Stomach (tissue), 8 donors: ENCODE measurements at regions not wholly inside any gene's neighbourhood (a gene's known extent, or its start where the extent isn't known, plus 50 kb on each side); places are given as distances from the start of the nearest gene placed in this dataset.

ENCODE experiments used
- DNase-seq, 2 donors: peaks; one replicate each; pipeline versions ENCODE4 v3.0.0 to v3.0.0-alpha.2; 2013 to 2019
- H3K27ac ChIP-seq, 5 donors: fragments of 200-600 bp in 4 of 5; sonication (generic) in 4 of 5; one replicate each; pipeline ENCODE4 v1.5.1; 2013 to 2019; ENCODE audit warnings: mild to moderate bottlenecking in 1 of 5, moderate library complexity in 1 of 5
- H3K27me3 ChIP-seq, 3 donors: fragments of 200-600 bp; sonication (generic); one replicate each; pipeline ENCODE4 v1.5.1; 2017 to 2019; ENCODE audit warnings: mixed run types in 1 of 3
- H3K36me3 ChIP-seq, 4 donors: fragments of 200-600 bp; sonication (generic); 1 replicate in 3 of 4; 2 replicates in 1 of 4; pipeline ENCODE4 v1.5.1; 2016 to 2019
- H3K4me1 ChIP-seq, 4 donors: fragments of 200-600 bp; sonication (generic); one replicate each; pipeline ENCODE4 v1.5.1; 2016 to 2019
- H3K4me3 ChIP-seq, 4 donors: fragments of 200-600 bp; sonication (generic) in 3 of 4; one replicate each; pipeline ENCODE4 v1.5.1; 2016 to 2019; ENCODE audit warnings: mild to moderate bottlenecking in 1 of 4
- H3K9me3 ChIP-seq, 4 donors: fragments of 200-600 bp; sonication (generic); one replicate each; pipeline ENCODE4 v1.5.1; 2016 to 2019
- CTCF ChIP-seq, 7 experiments: fragments of 450-650 bp in 4 of 7; fragments of 200-600 bp in 3 of 7; sonication (generic) in 3 of 7; IDR thresholded peaks; one replicate each; pipeline ENCODE4 v1.5.1; 2016 to 2019; ENCODE audit warnings: antibody characterized with exemption in 7 of 7, control low read depth in 2 of 7, mild to moderate bottlenecking in 1 of 7
- EP300 ChIP-seq: sonication (generic); formaldehyde crosslinking; IDR thresholded peaks from one replicate; pipeline ENCODE4 v1.6.1; 2017; ENCODE audit warnings: antibody characterized with exemption
- POLR2A ChIP-seq, 4 donors: fragments of 450-650 bp; IDR thresholded peaks; one replicate each; pipeline ENCODE4 v1.6.1; 2016; ENCODE audit warnings: antibody characterized with exemption in 4 of 4, control low read depth in 2 of 4, mild to moderate bottlenecking in 1 of 4, moderate library complexity in 1 of 4
- POLR2AphosphoS5 ChIP-seq, 3 donors: sonication (generic); formaldehyde crosslinking; IDR thresholded peaks; one replicate each; pipeline ENCODE4 v1.6.1; 2016; ENCODE audit warnings: antibody characterized with exemption in 3 of 3
- WGBS, 5 donors: extraction: QIAGEN DNeasy Blood & Tissue Kit in 3 of 5; methylation state at CpG; one replicate each; pipeline versions ENCODE4 v1.1.5 to v1.1.7; 2013 to 2018; 5-methylcytosine and 5-hydroxymethylcytosine counted together
- intact Hi-C: fragments of 100-400 bp; cut with DNase I; formaldehyde crosslinking; loops from one replicate; pipeline ENCODE4 v1.15.1; 2023; ENCODE audit warnings: low total_unique reads
- donor health status: healthy with polysubstance abuse.
- donor health status: Bipolar disorder and iron deficiency.
- donor health status: healthy.

GRCh38 chr10:15444105-15445005 lies 73.3 kb upstream of the FAM171A1 start:
- H3K4me3 ChIP-seq: no peak overlapping the region
- intact Hi-C loops: no loop called here
- no peak for DNase-seq
- no peaks in the 10 kb centered on the region for H3K9me3 ChIP-seq
- TF ChIP-seq EP300: no peak
- TF ChIP-seq POLR2A (IDR thresholded peaks at IDR 0.05): no peak
- no peak for TF ChIP-seq CTCF (IDR thresholded peaks at IDR 0.05)
- TF ChIP-seq POLR2AphosphoS5 (IDR thresholded peaks at IDR 0.05): no peak
- H3K36me3 ChIP-seq: no peaks in the 10 kb centered on the region
- no peak overlapping the region for H3K27ac ChIP-seq
- H3K4me1 ChIP-seq: peaks cover 0 to 9% (median 4%) of the 10 kb centered on the region in 4 donors
- WGBS, 5 donors: 55 to 63% (median 58%) methylated on average over 8 of the region's 8 CpGs
- H3K27me3 ChIP-seq: peaks cover 0 to 7% (median 0%) of the 10 kb centered on the region in 3 donors

GRCh38 chr10:15442056-15442455 lies 71.0 kb upstream of the FAM171A1 start:
- intact Hi-C loops: no loop called here
- H3K36me3 ChIP-seq: no peaks in the 10 kb centered on the region
- DNase-seq: no peak
- TF ChIP-seq EP300 (no peak), CTCF (IDR thresholded peaks at IDR 0.05) (no peak), POLR2AphosphoS5 (IDR thresholded peaks at IDR 0.05) (no peak), POLR2A (IDR thresholded peaks at IDR 0.05) (no peak)
- no peaks in the 10 kb centered on the region for H3K9me3 ChIP-seq
- WGBS, 5 donors: 81 to 88% (median 84%) methylated on average over 14 of the region's 14 CpGs
- H3K27me3 ChIP-seq: peaks cover 0 to 4% (median 0%) of the 10 kb centered on the region in 3 donors
- H3K4me1 ChIP-seq: peaks cover 0 to 15% (median 6%) of the 10 kb centered on the region in 4 donors
- no peak overlapping the region for H3K4me3 ChIP-seq
- no peak overlapping the region for H3K27ac ChIP-seq

GRCh38 chr10:15440204-15440711 lies 69.2 kb upstream of the FAM171A1 start:
- Histone ChIP-seq H3K36me3 (no peaks in the 10 kb centered on the region), H3K27ac (peak overlapping the region in 3 of 5 donors; percentile 21 to 65 (median 64)), H3K4me3 (no peak overlapping the region), H3K27me3 (peaks cover 0 to 4% (median 0%) of the 10 kb centered on the region in 3 donors), H3K9me3 (no peaks in the 10 kb centered on the region), H3K4me1 (peaks cover 0 to 15% (median 6%) of the 10 kb centered on the region in 4 donors)
- 77 to 87% (median 84%) methylated on average over 7 to 9 of the region's 9 CpGs for WGBS, 5 donors
- DNase-seq: no peak
- intact Hi-C loops: no loop called here
- TF ChIP-seq EP300: no peak
- no peak for TF ChIP-seq CTCF (IDR thresholded peaks at IDR 0.05)
- TF ChIP-seq POLR2AphosphoS5 (IDR thresholded peaks at IDR 0.05): no peak
- no peak for TF ChIP-seq POLR2A (IDR thresholded peaks at IDR 0.05)

GRCh38 chr10:15439341-15439842 lies 68.3 kb upstream of the FAM171A1 start:
- Histone ChIP-seq H3K4me3 (peak overlapping the region in 2 of 4 donors; percentile 18 to 20), H3K9me3 (no peaks in the 10 kb centered on the region), H3K36me3 (no peaks in the 10 kb centered on the region), H3K27me3 (peaks cover 0 to 4% (median 0%) of the 10 kb centered on the region in 3 donors), H3K4me1 (peaks cover 0 to 20% (median 8%) of the 10 kb centered on the region in 4 donors), H3K27ac (peak overlapping the region in 4 of 5 donors; percentile 21 to 65 (median 46))
- TF ChIP-seq POLR2AphosphoS5 (IDR thresholded peaks at IDR 0.05): peak in 1 of 3 donors; percentile 54
- no peak for TF ChIP-seq CTCF (IDR thresholded peaks at IDR 0.05)
- TF ChIP-seq POLR2A (IDR thresholded peaks at IDR 0.05): no peak
- intact Hi-C loops: loop anchor here (10.0 kb wide), 1 partner anchor 285 kb away; no protein-coding TSS in a partner anchor
- DNase-seq: peak in 1 of 2 donors; percentile 68
- 1 to 5% (median 3%) methylated on average over 12 of the region's 12 CpGs for WGBS, 5 donors
